Sigmoid colon (tissue), 6 donors: ENCODE measurements at regions not wholly inside any gene's neighbourhood (a gene's known extent, or its start where the extent isn't known, plus 50 kb on each side); places are given as distances from the start of the nearest gene placed in this dataset.
A peak's percentile ranks its signal among the peaks of the same experiment; 100 is the strongest.

Experiments
- DNase-seq: peaks from one replicate; pipeline ENCODE4 v3.0.0-alpha.2; 2019
- H3K27ac ChIP-seq, 4 donors: fragments of 200-600 bp; sonication (generic); one replicate each; pipeline ENCODE4 v1.5.1; 2016 to 2019; ENCODE audit warnings: mild to moderate bottlenecking in 1 of 4
- H3K27me3 ChIP-seq, 3 donors: fragments of 200-600 bp; sonication (generic); one replicate each; pipeline ENCODE4 v1.5.1; 2019; ENCODE audit warnings: mild to moderate bottlenecking in 1 of 3
- H3K36me3 ChIP-seq, 4 donors: fragments of 200-600 bp; sonication (generic); one replicate each; pipeline ENCODE4 v1.5.1; 2016 to 2019
- H3K4me1 ChIP-seq, 4 donors: fragments of 200-600 bp; sonication (generic); one replicate each; pipeline ENCODE4 v1.5.1; 2017 to 2019
- H3K4me3 ChIP-seq, 4 donors: fragments of 200-600 bp; sonication (generic); one replicate each; pipeline ENCODE4 v1.5.1; 2017 to 2019; ENCODE audit warnings: mild to moderate bottlenecking in 2 of 4, moderate library complexity in 1 of 4
- H3K9me3 ChIP-seq, 4 donors: fragments of 200-600 bp in 3 of 4; sonication (generic) in 3 of 4; one replicate each; pipeline versions ENCODE4 v1.5.1 to v1.6.1; 2013 to 2019
- EP300 ChIP-seq, 4 donors: sonication (generic); formaldehyde crosslinking; IDR thresholded peaks; one replicate each; pipeline ENCODE4 v1.6.1; 2017; ENCODE audit warnings: antibody characterized with exemption in 4 of 4
- POLR2A ChIP-seq, 2 donors: fragments of 450-650 bp; IDR thresholded peaks; one replicate each; pipeline ENCODE4 v1.6.1; 2016; ENCODE audit warnings: antibody characterized with exemption in 2 of 2, mild to moderate bottlenecking in 2 of 2, moderate library complexity in 2 of 2
- POLR2AphosphoS5 ChIP-seq, 4 donors: sonication (generic); formaldehyde crosslinking; IDR thresholded peaks; one replicate each; pipeline ENCODE4 v1.6.1; 2017; ENCODE audit warnings: antibody characterized with exemption in 4 of 4
- WGBS, 2 donors: extraction: QIAGEN DNeasy Blood & Tissue Kit; methylation state at CpG; one replicate each; pipeline ENCODE4 v1.1.7; 2013; 5-methylcytosine and 5-hydroxymethylcytosine counted together
- intact Hi-C: fragments of 100-400 bp; cut with DNase I; formaldehyde crosslinking; loops from one replicate; pipeline ENCODE4 v1.15.1; 2023
- TF ChIP-seq, protein P1 (sequence below), 4 experiments: fragments of 450-650 bp in 3 of 4; fragments of 200-600 bp in 1 of 4; IDR thresholded peaks; one replicate each; pipeline ENCODE4 v1.5.1; 2016 to 2019; ENCODE audit warnings: antibody characterized with exemption in 4 of 4, mild to moderate bottlenecking in 3 of 4, moderate library complexity in 2 of 4
- donor health status: healthy with polysubstance abuse.
- donor health status: healthy.

- TF ChIP-seq POLR2AphosphoS5 (IDR thresholded peaks at IDR 0.05) (no peak), POLR2A (IDR thresholded peaks at IDR 0.05) (no peak), EP300 (IDR thresholded peaks at IDR 0.05) (no peak)
- TF ChIP-seq, protein P1, sequence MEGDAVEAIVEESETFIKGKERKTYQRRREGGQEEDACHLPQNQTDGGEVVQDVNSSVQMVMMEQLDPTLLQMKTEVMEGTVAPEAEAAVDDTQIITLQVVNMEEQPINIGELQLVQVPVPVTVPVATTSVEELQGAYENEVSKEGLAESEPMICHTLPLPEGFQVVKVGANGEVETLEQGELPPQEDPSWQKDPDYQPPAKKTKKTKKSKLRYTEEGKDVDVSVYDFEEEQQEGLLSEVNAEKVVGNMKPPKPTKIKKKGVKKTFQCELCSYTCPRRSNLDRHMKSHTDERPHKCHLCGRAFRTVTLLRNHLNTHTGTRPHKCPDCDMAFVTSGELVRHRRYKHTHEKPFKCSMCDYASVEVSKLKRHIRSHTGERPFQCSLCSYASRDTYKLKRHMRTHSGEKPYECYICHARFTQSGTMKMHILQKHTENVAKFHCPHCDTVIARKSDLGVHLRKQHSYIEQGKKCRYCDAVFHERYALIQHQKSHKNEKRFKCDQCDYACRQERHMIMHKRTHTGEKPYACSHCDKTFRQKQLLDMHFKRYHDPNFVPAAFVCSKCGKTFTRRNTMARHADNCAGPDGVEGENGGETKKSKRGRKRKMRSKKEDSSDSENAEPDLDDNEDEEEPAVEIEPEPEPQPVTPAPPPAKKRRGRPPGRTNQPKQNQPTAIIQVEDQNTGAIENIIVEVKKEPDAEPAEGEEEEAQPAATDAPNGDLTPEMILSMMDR (IDR thresholded peaks at IDR 0.05) = no peak
Observed at GRCh38 chr13:112188298-112188610, 121.3 kb downstream of the SOX1 start.

DNA sequence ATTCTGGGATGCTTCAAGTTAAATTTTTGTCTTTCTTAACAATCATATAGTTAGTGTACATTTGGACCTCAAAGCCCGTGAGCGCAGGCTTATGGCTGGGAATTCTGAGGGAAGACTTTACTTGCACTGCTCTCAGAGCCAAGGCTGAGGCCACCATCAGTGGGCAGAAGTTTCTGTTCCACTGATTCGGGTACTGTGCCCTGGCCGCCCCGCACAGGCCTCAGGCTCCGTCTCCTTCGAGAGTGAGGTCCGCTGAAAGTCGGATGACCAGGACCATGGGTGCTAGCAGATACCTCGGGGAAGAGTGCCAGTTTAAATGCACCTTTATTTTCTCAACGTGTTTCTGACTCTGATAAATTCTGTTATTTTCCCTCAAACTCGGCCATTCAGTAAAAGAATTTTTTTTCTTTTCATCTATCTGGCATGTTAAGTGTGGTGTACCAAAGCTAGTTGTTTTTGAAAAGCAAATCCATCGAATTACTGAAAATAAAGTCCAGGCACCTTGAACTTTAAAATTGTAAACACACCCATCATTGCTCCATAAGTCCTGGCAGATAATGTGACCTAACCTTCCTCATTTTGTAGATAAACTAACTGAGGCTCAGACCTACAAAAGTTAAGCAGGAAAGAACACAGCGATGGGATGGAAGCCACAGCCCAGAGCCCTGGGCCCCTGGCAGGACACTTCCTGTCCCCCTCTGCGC, 126.7 kb downstream of the SOX1 start:
- Histone ChIP-seq H3K36me3 (no peaks in the 10 kb centered on the region), H3K27ac (no peak overlapping the region), H3K4me1 (no peaks in the 10 kb centered on the region), H3K9me3 (no peaks in the 10 kb centered on the region), H3K4me3 (no peak overlapping the region), H3K27me3 (peaks cover 0 to 11% (median 8%) of the 10 kb centered on the region in 3 donors)
- intact Hi-C loops = no loop called here
- WGBS, 2 donors = 80 to 87% methylated on average over 15 of the region's 15 CpGs
- DNase-seq = peak; percentile 49
- no peak for TF ChIP-seq POLR2A (IDR thresholded peaks at IDR 0.05)
- TF ChIP-seq, protein P1 (IDR thresholded peaks at IDR 0.05) = no peak
- TF ChIP-seq POLR2AphosphoS5 (IDR thresholded peaks at IDR 0.05) = no peak
- TF ChIP-seq EP300 (IDR thresholded peaks at IDR 0.05) = no peak

More at GRCh38 chr13:112188298-112188610, 121.3 kb downstream of the SOX1 start:
- intact Hi-C loops = no loop called here
- Histone ChIP-seq H3K9me3 (no peaks in the 10 kb centered on the region), H3K27me3 (peaks cover 0 to 10% (median 0%) of the 10 kb centered on the region in 3 donors), H3K36me3 (no peaks in the 10 kb centered on the region), H3K4me3 (no peak overlapping the region), H3K27ac (no peak overlapping the region), H3K4me1 (no peaks in the 10 kb centered on the region)
- peak; percentile 33 for DNase-seq
- WGBS, 2 donors = 90 to 92% methylated on average over 6 of the region's 6 CpGs

- Histone ChIP-seq H3K36me3 (no peaks in the 10 kb centered on the region), H3K27ac (no peak overlapping the region), H3K9me3 (no peaks in the 10 kb centered on the region), H3K4me1 (no peaks in the 10 kb centered on the region), H3K4me3 (no peak overlapping the region), H3K27me3 (peaks cover 0 to 14% (median 9%) of the 10 kb centered on the region in 3 donors)
- peak; percentile 42 for DNase-seq
- intact Hi-C loops = no loop called here
- 93 to 94% methylated on average over 22 of the region's 22 CpGs for WGBS, 2 donors
- TF ChIP-seq POLR2AphosphoS5 (IDR thresholded peaks at IDR 0.05) (no peak), POLR2A (IDR thresholded peaks at IDR 0.05) (no peak), EP300 (IDR thresholded peaks at IDR 0.05) (no peak)
- TF ChIP-seq, protein P1 (IDR thresholded peaks at IDR 0.05) = no peak
Observed at GRCh38 chr13:112194167-112194530, 127.2 kb downstream of the SOX1 start.

DNA sequence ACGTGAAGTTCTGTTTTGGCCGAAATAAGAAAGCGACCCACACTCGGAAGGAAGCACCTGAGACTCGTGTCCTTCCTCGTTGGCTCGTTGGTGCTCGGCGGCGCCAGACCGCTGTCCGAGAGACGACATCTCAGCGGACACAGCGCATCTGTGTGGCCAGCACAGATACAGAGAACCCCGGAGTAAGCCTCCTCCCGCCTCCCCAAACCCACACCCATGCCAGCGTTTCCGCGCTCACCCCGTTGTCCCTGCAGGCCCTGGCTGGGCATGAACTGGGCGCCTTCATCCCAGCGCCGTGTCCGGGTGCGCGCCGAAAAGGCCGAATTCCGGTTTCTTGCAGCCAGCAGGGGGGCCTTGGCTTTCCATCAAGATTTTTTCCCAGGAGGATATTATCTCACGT, 127.6 kb downstream of the SOX1 start:
- WGBS, 2 donors = 94% methylated on average over 31 of the region's 31 CpGs
- Histone ChIP-seq H3K36me3 (no peaks in the 10 kb centered on the region), H3K4me3 (no peak overlapping the region), H3K4me1 (no peaks in the 10 kb centered on the region), H3K27ac (no peak overlapping the region), H3K27me3 (peaks cover 0 to 16% (median 9%) of the 10 kb centered on the region in 3 donors), H3K9me3 (no peaks in the 10 kb centered on the region)
- no peak for TF ChIP-seq POLR2A (IDR thresholded peaks at IDR 0.05)
- TF ChIP-seq POLR2AphosphoS5 (IDR thresholded peaks at IDR 0.05) = no peak
- no peak for TF ChIP-seq EP300 (IDR thresholded peaks at IDR 0.05)
- TF ChIP-seq, protein P1 (IDR thresholded peaks at IDR 0.05) = no peak
- intact Hi-C loops = no loop called here
- no peak for DNase-seq
